ENCODE measurements at regions not wholly inside any gene's neighbourhood (a gene's known extent, or its start where the extent isn't known, plus 50 kb on each side); places are given as distances from the start of the nearest gene placed in this dataset.

DNA sequence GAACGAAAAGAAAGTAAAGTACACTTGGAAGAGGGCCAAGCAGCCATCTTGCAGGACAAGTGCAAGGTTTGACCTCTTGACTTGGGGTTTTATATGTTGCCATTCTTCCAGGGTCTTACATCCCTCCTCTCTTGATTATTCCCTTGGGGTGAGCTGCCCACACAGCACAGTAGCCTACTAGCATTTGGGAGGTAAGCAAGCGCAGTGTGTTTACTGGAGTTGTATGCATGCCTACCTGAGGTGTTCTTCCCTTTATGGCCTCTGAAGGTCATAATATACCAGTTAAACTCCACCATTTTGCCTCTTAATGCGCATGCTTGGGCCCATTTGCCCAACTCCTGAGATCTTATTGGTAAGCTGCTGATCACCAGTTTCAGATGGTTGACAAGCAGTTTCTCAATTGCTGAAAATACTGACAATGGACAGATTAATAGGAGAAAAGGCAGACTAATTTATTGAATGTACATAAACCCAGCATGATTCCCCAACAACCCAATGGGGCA, 173.8 kb upstream of the SLC30A5 start (continued):
- TF ChIP-seq WT1 (tag by site-specific recombination; IDR thresholded peaks at IDR 0.05), result no peak
- TF ChIP-seq PRDM4 (tag by site-specific recombination; IDR thresholded peaks at IDR 0.05), result no peak
- TF ChIP-seq ZNF555 (tag by site-specific recombination; conservative IDR thresholded peaks at IDR 0.05), result no peak
- TF ChIP-seq, protein P1, sequence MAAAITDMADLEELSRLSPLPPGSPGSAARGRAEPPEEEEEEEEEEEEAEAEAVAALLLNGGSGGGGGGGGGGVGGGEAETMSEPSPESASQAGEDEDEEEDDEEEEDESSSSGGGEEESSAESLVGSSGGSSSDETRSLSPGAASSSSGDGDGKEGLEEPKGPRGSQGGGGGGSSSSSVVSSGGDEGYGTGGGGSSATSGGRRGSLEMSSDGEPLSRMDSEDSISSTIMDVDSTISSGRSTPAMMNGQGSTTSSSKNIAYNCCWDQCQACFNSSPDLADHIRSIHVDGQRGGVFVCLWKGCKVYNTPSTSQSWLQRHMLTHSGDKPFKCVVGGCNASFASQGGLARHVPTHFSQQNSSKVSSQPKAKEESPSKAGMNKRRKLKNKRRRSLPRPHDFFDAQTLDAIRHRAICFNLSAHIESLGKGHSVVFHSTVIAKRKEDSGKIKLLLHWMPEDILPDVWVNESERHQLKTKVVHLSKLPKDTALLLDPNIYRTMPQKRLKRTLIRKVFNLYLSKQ (tag by site-specific recombination; IDR thresholded peaks at IDR 0.05; ENCODE audit: borderline replicate concordance), result no peak

GRCh38 chr5:68920888-68921287, 172.9 kb upstream of the SLC30A5 start:
- TF ChIP-seq ZBTB7A (tag by site-specific recombination; IDR thresholded peaks at IDR 0.05; ENCODE audit: low read depth) (no peak), ZNF549 (tag by site-specific recombination; IDR thresholded peaks at IDR 0.05) (no peak), HOXA7 (CRISPR knock-in tag; IDR thresholded peaks at IDR 0.05; ENCODE audit: borderline replicate concordance) (no peak), ZNF239 (tag by site-specific recombination; IDR thresholded peaks at IDR 0.05) (no peak), ZNF16 (tag by site-specific recombination; IDR thresholded peaks at IDR 0.05; ENCODE audit: low read depth) (no peak), SALL2 (tag by site-specific recombination; IDR thresholded peaks at IDR 0.05; ENCODE audit: borderline replicate concordance) (no peak), ZNF76 (tag by site-specific recombination; IDR thresholded peaks at IDR 0.05; ENCODE audit: borderline replicate concordance, low read depth) (no peak), FEZF1 (tag by site-specific recombination; IDR thresholded peaks at IDR 0.05) (no peak), GLI4 (tag by site-specific recombination; IDR thresholded peaks at IDR 0.05) (no peak), ZNF155 (tag by site-specific recombination; IDR thresholded peaks at IDR 0.05) (no peak)
- TF ChIP-seq, protein P2, sequence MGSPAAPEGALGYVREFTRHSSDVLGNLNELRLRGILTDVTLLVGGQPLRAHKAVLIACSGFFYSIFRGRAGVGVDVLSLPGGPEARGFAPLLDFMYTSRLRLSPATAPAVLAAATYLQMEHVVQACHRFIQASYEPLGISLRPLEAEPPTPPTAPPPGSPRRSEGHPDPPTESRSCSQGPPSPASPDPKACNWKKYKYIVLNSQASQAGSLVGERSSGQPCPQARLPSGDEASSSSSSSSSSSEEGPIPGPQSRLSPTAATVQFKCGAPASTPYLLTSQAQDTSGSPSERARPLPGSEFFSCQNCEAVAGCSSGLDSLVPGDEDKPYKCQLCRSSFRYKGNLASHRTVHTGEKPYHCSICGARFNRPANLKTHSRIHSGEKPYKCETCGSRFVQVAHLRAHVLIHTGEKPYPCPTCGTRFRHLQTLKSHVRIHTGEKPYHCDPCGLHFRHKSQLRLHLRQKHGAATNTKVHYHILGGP (tag by site-specific recombination; IDR thresholded peaks at IDR 0.05), result no peak
- Histone ChIP-seq H3K27ac (ENCODE audit: extremely low read depth, low read depth, low read length) (no peak overlapping the region), H3K4me1 (ENCODE audit: control insufficient read depth, insufficient read depth, low read length) (no peaks in the 10 kb centered on the region), H3K4me3 (ENCODE audit: low read depth, low read length) (no peak overlapping the region), H3K36me3 (ENCODE audit: control insufficient read depth in 2 of 2, insufficient read depth in 1 of 2, low read length in 2 of 2) (no peaks in the 10 kb centered on the region), H3K9me3 (ENCODE audit: control insufficient read depth, insufficient read depth, low read depth, low read length) (no peaks in the 10 kb centered on the region)
- ChIA-PET POLR2A (no interaction called here), CTCF (interaction anchor here (0.6 kb wide), 1 partner anchor 67 kb away, joined by 3 read pairs; no protein-coding TSS in a partner anchor)

- Histone ChIP-seq H3K4me1 (ENCODE audit: control insufficient read depth, insufficient read depth, low read length) (no peaks in the 10 kb centered on the region), H3K36me3 (ENCODE audit: control insufficient read depth in 2 of 2, insufficient read depth in 1 of 2, low read length in 2 of 2) (no peaks in the 10 kb centered on the region), H3K9me3 (ENCODE audit: control insufficient read depth, insufficient read depth, low read depth, low read length) (no peaks in the 10 kb centered on the region), H3K27ac (ENCODE audit: extremely low read depth, low read depth, low read length) (no peak overlapping the region), H3K4me3 (ENCODE audit: low read depth, low read length) (no peak overlapping the region)
- ChIA-PET CTCF (interaction anchor here (0.6 kb wide), 1 partner anchor 1588 kb away, joined by 5 read pairs; no protein-coding TSS in a partner anchor), POLR2A (no interaction called here)
- no peak for TF ChIP-seq ZNF174 (tag by site-specific recombination; IDR thresholded peaks at IDR 0.05)
- no peak for TF ChIP-seq TRIM28 (IDR thresholded peaks at IDR 0.05; ENCODE audit: borderline replicate concordance, low read length)
- no peak for TF ChIP-seq ZXDB (tag by site-specific recombination; IDR thresholded peaks at IDR 0.05)
- no peak for TF ChIP-seq ZNF18 (tag by site-specific recombination; IDR thresholded peaks at IDR 0.05)
- no peak for TF ChIP-seq ZNF37A (tag by site-specific recombination; IDR thresholded peaks at IDR 0.05)
- no peak for TF ChIP-seq ZFP69B (tag by site-specific recombination; IDR thresholded peaks at IDR 0.05)
- TF ChIP-seq ZNF391 (tag by site-specific recombination; IDR thresholded peaks at IDR 0.05; ENCODE audit: borderline replicate concordance, low read depth), result no peak
- TF ChIP-seq ZNF580 (tag by site-specific recombination; IDR thresholded peaks at IDR 0.05), result no peak
- TF ChIP-seq MEIS1 (CRISPR knock-in tag; IDR thresholded peaks at IDR 0.05; ENCODE audit: borderline replicate concordance), result no peak
Observed at GRCh38 chr5:68922172-68922987, 171.4 kb upstream of the SLC30A5 start.
